ENCODE measurements at regions not wholly inside any gene's neighbourhood (a gene's known extent, or its start where the extent isn't known, plus 50 kb on each side); places are given as distances from the start of the nearest gene placed in this dataset.

DNA sequence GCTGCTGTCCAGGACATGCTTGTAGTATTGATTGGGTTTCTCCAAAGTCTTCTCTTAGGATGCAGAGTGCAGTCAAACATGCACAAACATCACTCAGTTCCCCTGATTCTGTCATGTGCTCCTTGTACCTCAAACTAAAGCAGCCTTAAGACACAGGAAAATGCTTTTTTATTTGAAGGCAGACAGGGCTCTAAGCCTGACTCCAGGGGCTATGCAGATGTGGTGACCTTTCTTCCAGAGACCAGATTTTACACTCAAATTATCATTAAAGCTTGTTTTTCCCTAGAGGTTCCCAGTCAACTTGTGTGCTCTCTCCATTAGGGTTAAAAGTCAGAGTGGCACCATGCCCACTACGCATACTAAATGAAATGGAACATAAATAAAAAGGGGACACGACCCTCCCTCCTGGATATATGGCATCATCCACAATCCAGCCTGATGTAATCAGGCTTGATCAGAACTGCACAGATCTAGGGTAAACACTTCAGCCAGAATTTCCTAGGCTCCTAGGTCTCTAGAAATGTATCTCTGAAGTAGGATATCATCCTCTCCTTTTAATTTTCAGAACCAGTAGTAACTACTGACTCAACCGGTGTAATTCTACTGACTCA is 771.1 kb downstream of the NR2F1-AS1 start:
- no peak for ATAC-seq
- Histone ChIP-seq H3K36me3 (no peaks in the 10 kb centered on the region), H3K4me3 (no peak overlapping the region), H3K4me1 (no peaks in the 10 kb centered on the region), H3K27me3 (ENCODE audit: low read depth) (no peaks in the 10 kb centered on the region), H3K9me3 (no peaks in the 10 kb centered on the region), H3K27ac (no peak overlapping the region)
- no peak for DNase-seq
- intact Hi-C loops (cut with DNase I) = no loop called here
- TF ChIP-seq, protein P1, sequence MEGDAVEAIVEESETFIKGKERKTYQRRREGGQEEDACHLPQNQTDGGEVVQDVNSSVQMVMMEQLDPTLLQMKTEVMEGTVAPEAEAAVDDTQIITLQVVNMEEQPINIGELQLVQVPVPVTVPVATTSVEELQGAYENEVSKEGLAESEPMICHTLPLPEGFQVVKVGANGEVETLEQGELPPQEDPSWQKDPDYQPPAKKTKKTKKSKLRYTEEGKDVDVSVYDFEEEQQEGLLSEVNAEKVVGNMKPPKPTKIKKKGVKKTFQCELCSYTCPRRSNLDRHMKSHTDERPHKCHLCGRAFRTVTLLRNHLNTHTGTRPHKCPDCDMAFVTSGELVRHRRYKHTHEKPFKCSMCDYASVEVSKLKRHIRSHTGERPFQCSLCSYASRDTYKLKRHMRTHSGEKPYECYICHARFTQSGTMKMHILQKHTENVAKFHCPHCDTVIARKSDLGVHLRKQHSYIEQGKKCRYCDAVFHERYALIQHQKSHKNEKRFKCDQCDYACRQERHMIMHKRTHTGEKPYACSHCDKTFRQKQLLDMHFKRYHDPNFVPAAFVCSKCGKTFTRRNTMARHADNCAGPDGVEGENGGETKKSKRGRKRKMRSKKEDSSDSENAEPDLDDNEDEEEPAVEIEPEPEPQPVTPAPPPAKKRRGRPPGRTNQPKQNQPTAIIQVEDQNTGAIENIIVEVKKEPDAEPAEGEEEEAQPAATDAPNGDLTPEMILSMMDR (IDR thresholded peaks at IDR 0.05) = no peak

DNA sequence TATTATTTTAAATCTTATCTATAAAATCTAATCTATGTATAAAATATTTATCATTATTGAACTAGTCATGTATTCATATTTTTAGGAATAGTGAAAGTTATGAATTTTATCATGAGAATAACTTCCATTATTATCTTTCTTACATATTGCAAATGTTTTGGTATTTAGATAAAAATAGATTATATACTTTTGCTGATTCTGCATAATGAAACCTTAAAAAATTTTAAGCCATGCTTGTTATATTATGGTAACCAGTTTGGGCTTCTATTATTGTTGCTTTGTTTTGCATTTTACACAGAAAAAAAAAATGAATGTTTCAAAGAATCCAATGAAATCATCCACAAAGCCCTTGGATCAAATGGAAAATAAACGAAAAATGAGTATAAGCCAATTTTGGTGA is 772.5 kb downstream of the NR2F1-AS1 start:
- no peak for DNase-seq
- Histone ChIP-seq H3K27me3 (ENCODE audit: low read depth) (no peaks in the 10 kb centered on the region), H3K4me3 (no peak overlapping the region), H3K9me3 (no peaks in the 10 kb centered on the region), H3K36me3 (no peaks in the 10 kb centered on the region), H3K4me1 (no peaks in the 10 kb centered on the region), H3K27ac (no peak overlapping the region)
- intact Hi-C loops (cut with DNase I) = no loop called here
- TF ChIP-seq, protein P1 (IDR thresholded peaks at IDR 0.05) = no peak
- ATAC-seq = no peak

DNA sequence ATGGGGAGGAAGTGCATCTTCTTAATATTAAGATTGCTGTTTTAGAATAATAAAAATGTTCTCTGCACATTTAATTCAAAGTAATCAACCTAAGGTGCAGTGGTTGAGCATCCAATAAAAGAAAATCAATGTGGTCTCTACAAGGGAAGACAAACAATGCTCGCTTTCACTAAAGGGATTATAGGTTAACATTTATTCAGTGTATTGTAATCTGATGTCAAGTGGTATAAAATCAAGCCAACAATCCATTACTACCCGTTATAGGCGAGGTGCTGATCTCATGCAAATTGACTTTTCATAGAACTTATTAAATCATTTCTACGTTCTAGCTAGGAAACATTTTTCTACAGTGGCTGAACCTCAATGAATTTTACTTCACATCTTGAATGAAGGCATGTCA is 773.9 kb downstream of the NR2F1-AS1 start:
- no peaks in the 10 kb centered on the region for H3K27me3 ChIP-seq (ENCODE audit: low read depth)
- no peaks in the 10 kb centered on the region for H3K9me3 ChIP-seq
- ATAC-seq (no peak), DNase-seq (no peak)
- H3K36me3 ChIP-seq = no peaks in the 10 kb centered on the region
- no peak overlapping the region for H3K4me3 ChIP-seq
- H3K27ac ChIP-seq = no peak overlapping the region
- intact Hi-C loops (cut with DNase I) = no loop called here
- TF ChIP-seq, protein P1 (IDR thresholded peaks at IDR 0.05) = no peak
- H3K4me1 ChIP-seq = no peaks in the 10 kb centered on the region

DNA sequence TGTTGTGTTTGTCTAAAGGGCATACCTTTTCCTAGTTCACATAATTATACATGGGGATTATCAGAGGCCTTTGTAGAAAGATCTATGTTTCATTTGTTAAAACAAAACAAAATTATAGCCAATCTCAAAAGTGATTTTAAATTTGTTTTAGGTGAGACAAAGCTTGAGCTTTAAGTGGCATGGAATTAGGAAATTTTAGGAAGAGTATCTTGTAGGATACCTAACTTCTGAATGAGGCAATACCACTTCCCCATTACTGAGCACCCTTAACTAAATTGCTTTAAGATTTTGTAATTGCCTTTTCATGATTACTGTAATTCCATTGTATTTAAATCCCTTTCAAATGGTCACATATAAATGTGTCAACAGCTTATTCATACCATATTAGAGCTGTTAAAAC is 775.6 kb downstream of the NR2F1-AS1 start:
- TF ChIP-seq, protein P1 (IDR thresholded peaks at IDR 0.05) = no peak
- H3K36me3 ChIP-seq = no peaks in the 10 kb centered on the region
- intact Hi-C loops (cut with DNase I) = no loop called here
- no peak overlapping the region for H3K27ac ChIP-seq
- DNase-seq (no peak), ATAC-seq (no peak)
- H3K4me1 ChIP-seq = no peaks in the 10 kb centered on the region
- H3K27me3 ChIP-seq (ENCODE audit: low read depth) = no peaks in the 10 kb centered on the region
- no peaks in the 10 kb centered on the region for H3K9me3 ChIP-seq
- no peak overlapping the region for H3K4me3 ChIP-seq

DNA sequence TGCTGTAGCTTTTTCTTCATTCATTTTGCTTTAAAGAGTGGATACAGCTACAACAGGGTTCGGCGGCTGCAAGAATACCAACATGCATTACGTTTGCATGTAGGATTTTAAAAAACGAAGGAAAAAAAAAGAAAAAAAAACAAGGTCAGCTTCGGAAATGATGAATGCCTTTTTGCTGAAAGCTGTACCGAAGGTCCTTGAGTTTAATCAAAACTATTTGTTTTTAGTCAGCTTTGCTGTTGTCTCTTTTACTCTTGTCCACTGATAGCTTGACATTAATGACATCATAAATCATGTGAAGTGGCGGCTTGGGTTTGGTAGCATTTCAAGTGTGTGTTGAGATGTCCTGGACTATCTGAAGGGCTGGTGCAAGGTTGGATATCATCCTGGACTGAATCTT is 779.1 kb downstream of the NR2F1-AS1 start:
- Histone ChIP-seq H3K36me3 (no peaks in the 10 kb centered on the region), H3K4me1 (no peaks in the 10 kb centered on the region), H3K27ac (no peak overlapping the region), H3K4me3 (no peak overlapping the region), H3K27me3 (ENCODE audit: low read depth) (no peaks in the 10 kb centered on the region), H3K9me3 (no peaks in the 10 kb centered on the region)
- no peak for DNase-seq
- no peak for ATAC-seq
- TF ChIP-seq, protein P1 (IDR thresholded peaks at IDR 0.05) = no peak
- intact Hi-C loops (cut with DNase I) = no loop called here

DNA sequence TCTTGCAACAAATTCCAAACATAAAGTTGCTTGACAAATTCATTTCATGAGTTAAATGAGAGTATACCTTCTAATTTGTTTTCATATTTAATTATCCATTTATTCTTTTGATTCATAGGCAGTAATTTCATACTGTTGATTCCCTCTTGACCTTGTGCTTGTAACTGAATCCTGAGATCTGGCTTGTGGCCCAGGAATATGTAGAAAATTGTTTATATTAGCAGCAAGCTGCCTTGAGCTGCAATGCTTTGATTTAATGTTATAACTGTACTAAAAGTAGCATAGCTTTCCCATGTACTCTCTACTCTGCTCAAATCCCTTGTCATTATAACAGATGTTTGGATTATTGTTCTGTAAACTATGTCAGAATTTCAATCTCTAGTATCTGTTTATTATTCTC is 780.7 kb downstream of the NR2F1-AS1 start:
- TF ChIP-seq, protein P1 (IDR thresholded peaks at IDR 0.05) = no peak
- ATAC-seq (no peak), DNase-seq (no peak)
- Histone ChIP-seq H3K36me3 (no peaks in the 10 kb centered on the region), H3K27ac (no peak overlapping the region), H3K9me3 (peaks cover 9% of the 10 kb centered on the region), H3K4me3 (no peak overlapping the region), H3K4me1 (no peaks in the 10 kb centered on the region), H3K27me3 (ENCODE audit: low read depth) (no peaks in the 10 kb centered on the region)
- intact Hi-C loops (cut with DNase I) = no loop called here

All from lower lobe of right lung (tissue), 2 donors.